NCI-H2227 treated with DMSO at 0.1 percent for 48 hours (cell line): ENCODE measurements at regions not wholly inside any gene's neighbourhood (a gene's known extent, or its start where the extent isn't known, plus 50 kb on each side); places are given as distances from the start of the nearest gene placed in this dataset.
"Not testable (repeated sequence)": the region's sequence is repeated elsewhere in the genome, so short reads cannot be mapped to it uniquely, and the experiment has no call there.

Experiments used
- DNase-seq: peaks from one replicate; lab custom pipeline; 2025; lab: John Stamatoyannopoulos, UW

GRCh38 chr10:76657337-76658012 is 980.1 kb downstream of the KCNMA1 start:
- DNase-seq, result no peak

- no peak for DNase-seq
These were observed 986.5 kb downstream of the KCNMA1 start for GRCh38 chr10:76651154-76651553.

GRCh38 chr10:76649723-76650127 is 987.9 kb downstream of the KCNMA1 start:
- DNase-seq, result no peak

GRCh38 chr10:76649254-76649653 is 988.4 kb downstream of the KCNMA1 start:
- DNase-seq, result no peak

- no peak for DNase-seq
These were observed 990.3 kb downstream of the KCNMA1 start for GRCh38 chr10:76647301-76647700.

GRCh38 chr10:76645341-76645740 is 992.3 kb downstream of the KCNMA1 start:
- DNase-seq, result no peak

- DNase-seq, result no peak
These were observed 993.1 kb downstream of the KCNMA1 start for GRCh38 chr10:76644476-76644875.

GRCh38 chr10:76643511-76643911 is 994.1 kb downstream of the KCNMA1 start:
- no peak for DNase-seq

GRCh38 chr10:76642358-76642757 is 995.2 kb downstream of the KCNMA1 start:
- no peak for DNase-seq

GRCh38 chr10:76641215-76641614 is 996.4 kb downstream of the KCNMA1 start:
- DNase-seq, result no peak

GRCh38 chr10:76640806-76641205 is 996.8 kb downstream of the KCNMA1 start:
- no peak for DNase-seq

- peak; percentile 41 for DNase-seq
These were observed 1004.9 kb downstream of the KCNMA1 start for GRCh38 chr10:76632767-76633051.

GRCh38 chr10:76631884-76632766 is 1005.5 kb downstream of the KCNMA1 start:
- DNase-seq, result peak; percentile 41

GRCh38 chr10:76631036-76631670 is 1006.5 kb downstream of the KCNMA1 start:
- peak; percentile 60 for DNase-seq

GRCh38 chr10:76628801-76629200 is 1008.8 kb downstream of the KCNMA1 start:
- DNase-seq, result no peak

- no peak for DNase-seq
These were observed 1011.2 kb downstream of the KCNMA1 start for GRCh38 chr10:76626386-76626785.

- no peak for DNase-seq
These were observed 1013.1 kb downstream of the KCNMA1 start for GRCh38 chr10:76624470-76624869.

GRCh38 chr10:76621886-76622620 is 1015.6 kb downstream of the KCNMA1 start:
- DNase-seq, result no peak

GRCh38 chr10:76618641-76619040 is 1019.0 kb downstream of the KCNMA1 start:
- no peak for DNase-seq

- DNase-seq, result no peak
These were observed 1019.4 kb downstream of the KCNMA1 start for GRCh38 chr10:76618171-76618570.

- DNase-seq, result not testable (repeated sequence)
These were observed 1020.9 kb downstream of the KCNMA1 start for GRCh38 chr10:76616666-76617065.

- no peak for DNase-seq
These were observed 1022.6 kb downstream of the KCNMA1 start for GRCh38 chr10:76615049-76615448.
